ENCODE measurements at regions not wholly inside any gene's neighbourhood (a gene's known extent, or its start where the extent isn't known, plus 50 kb on each side); places are given as distances from the start of the nearest gene placed in this dataset.

DNA sequence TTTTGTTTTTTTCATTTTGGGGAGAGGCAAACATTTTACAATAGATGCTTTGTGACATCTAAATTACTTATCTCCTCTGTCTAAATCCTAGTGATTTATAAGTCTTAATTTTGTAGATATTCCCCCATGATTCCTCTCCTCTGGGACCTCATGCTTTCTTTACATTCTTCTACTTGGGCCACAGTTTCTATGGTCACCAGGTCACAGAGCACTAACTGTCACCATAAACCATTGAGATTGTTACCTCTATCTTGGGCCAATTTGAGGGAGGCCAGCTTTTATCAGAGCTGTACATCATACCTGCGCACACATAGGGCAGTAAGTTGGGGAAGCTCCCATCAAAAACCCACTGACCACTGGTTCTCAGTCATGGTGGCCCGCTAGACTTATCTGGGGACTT is 582.1 kb upstream of the SALL1 start:
- no peak for DNase-seq (ENCODE audit: low read depth in 1 of 2, low spot score in 1 of 2)
- H3K27me3 ChIP-seq (ENCODE audit: insufficient read depth, poor library complexity, severe bottlenecking): no peaks in the 10 kb centered on the region
- no peak overlapping the region for H3K27ac ChIP-seq (replicated peaks)
- TF ChIP-seq, protein P1, sequence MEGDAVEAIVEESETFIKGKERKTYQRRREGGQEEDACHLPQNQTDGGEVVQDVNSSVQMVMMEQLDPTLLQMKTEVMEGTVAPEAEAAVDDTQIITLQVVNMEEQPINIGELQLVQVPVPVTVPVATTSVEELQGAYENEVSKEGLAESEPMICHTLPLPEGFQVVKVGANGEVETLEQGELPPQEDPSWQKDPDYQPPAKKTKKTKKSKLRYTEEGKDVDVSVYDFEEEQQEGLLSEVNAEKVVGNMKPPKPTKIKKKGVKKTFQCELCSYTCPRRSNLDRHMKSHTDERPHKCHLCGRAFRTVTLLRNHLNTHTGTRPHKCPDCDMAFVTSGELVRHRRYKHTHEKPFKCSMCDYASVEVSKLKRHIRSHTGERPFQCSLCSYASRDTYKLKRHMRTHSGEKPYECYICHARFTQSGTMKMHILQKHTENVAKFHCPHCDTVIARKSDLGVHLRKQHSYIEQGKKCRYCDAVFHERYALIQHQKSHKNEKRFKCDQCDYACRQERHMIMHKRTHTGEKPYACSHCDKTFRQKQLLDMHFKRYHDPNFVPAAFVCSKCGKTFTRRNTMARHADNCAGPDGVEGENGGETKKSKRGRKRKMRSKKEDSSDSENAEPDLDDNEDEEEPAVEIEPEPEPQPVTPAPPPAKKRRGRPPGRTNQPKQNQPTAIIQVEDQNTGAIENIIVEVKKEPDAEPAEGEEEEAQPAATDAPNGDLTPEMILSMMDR (IDR thresholded peaks at IDR 0.05; ENCODE audit: insufficient read depth, low read length): no peak
- TF ChIP-seq POLR2AphosphoS5 (IDR thresholded peaks at IDR 0.05; ENCODE audit: low read depth) (no peak), GABPA (IDR thresholded peaks at IDR 0.05; ENCODE audit: low read depth) (no peak), SPI1 (IDR thresholded peaks at IDR 0.05; ENCODE audit: borderline replicate concordance, low read depth) (no peak)
- TF ChIP-seq, protein P2, sequence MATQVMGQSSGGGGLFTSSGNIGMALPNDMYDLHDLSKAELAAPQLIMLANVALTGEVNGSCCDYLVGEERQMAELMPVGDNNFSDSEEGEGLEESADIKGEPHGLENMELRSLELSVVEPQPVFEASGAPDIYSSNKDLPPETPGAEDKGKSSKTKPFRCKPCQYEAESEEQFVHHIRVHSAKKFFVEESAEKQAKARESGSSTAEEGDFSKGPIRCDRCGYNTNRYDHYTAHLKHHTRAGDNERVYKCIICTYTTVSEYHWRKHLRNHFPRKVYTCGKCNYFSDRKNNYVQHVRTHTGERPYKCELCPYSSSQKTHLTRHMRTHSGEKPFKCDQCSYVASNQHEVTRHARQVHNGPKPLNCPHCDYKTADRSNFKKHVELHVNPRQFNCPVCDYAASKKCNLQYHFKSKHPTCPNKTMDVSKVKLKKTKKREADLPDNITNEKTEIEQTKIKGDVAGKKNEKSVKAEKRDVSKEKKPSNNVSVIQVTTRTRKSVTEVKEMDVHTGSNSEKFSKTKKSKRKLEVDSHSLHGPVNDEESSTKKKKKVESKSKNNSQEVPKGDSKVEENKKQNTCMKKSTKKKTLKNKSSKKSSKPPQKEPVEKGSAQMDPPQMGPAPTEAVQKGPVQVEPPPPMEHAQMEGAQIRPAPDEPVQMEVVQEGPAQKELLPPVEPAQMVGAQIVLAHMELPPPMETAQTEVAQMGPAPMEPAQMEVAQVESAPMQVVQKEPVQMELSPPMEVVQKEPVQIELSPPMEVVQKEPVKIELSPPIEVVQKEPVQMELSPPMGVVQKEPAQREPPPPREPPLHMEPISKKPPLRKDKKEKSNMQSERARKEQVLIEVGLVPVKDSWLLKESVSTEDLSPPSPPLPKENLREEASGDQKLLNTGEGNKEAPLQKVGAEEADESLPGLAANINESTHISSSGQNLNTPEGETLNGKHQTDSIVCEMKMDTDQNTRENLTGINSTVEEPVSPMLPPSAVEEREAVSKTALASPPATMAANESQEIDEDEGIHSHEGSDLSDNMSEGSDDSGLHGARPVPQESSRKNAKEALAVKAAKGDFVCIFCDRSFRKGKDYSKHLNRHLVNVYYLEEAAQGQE (IDR thresholded peaks at IDR 0.05; ENCODE audit: insufficient replicate concordance, low read depth): no peak
- no peak overlapping the region for H3K4me3 ChIP-seq (replicated peaks; ENCODE audit: insufficient read depth, low read length)

DNA sequence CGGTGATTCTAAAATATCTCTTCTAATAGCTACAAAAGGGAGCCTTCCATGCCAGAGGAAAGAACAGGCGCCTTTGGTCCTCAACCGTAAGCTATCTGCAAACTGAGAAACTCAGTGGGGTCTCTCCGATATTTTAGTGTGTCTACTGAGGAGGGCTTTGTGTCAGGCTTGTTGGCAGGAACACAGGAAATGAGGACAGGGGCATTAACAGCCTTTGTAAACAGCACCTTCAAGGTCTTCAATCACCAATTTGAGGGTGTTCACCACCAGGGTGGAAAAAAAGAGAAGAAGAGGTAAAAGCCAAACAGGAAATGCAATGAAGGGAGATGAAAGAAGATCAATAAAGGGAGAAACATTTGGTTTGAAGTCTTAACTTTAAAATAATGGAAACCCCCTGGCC is 580.1 kb upstream of the SALL1 start:
- no peak for DNase-seq (ENCODE audit: low read depth in 1 of 2, low spot score in 1 of 2)
- TF ChIP-seq, protein P1 (IDR thresholded peaks at IDR 0.05; ENCODE audit: insufficient read depth, low read length): no peak
- TF ChIP-seq, protein P2 (IDR thresholded peaks at IDR 0.05; ENCODE audit: insufficient replicate concordance, low read depth): no peak
- TF ChIP-seq POLR2AphosphoS5 (IDR thresholded peaks at IDR 0.05; ENCODE audit: low read depth): no peak
- TF ChIP-seq GABPA (IDR thresholded peaks at IDR 0.05; ENCODE audit: low read depth): no peak
- no peaks in the 10 kb centered on the region for H3K27me3 ChIP-seq (ENCODE audit: insufficient read depth, poor library complexity, severe bottlenecking)
- H3K4me3 ChIP-seq (replicated peaks; ENCODE audit: insufficient read depth, low read length): no peak overlapping the region
- H3K27ac ChIP-seq (replicated peaks): no peak overlapping the region

GRCh38 chr16:51723036-51723724 is 572.1 kb upstream of the SALL1 start:
- H3K27ac ChIP-seq (replicated peaks): no peak overlapping the region
- TF ChIP-seq, protein P1 (IDR thresholded peaks at IDR 0.05; ENCODE audit: insufficient read depth, low read length): no peak
- no peak for TF ChIP-seq GABPA (IDR thresholded peaks at IDR 0.05; ENCODE audit: low read depth)
- TF ChIP-seq SPI1 (IDR thresholded peaks at IDR 0.05; ENCODE audit: borderline replicate concordance, low read depth): no peak
- TF ChIP-seq, protein P2 (IDR thresholded peaks at IDR 0.05; ENCODE audit: insufficient replicate concordance, low read depth): no peak
- no peak for TF ChIP-seq POLR2AphosphoS5 (IDR thresholded peaks at IDR 0.05; ENCODE audit: low read depth)
- peaks cover 11% of the 10 kb centered on the region for H3K27me3 ChIP-seq (ENCODE audit: insufficient read depth, poor library complexity, severe bottlenecking)
- H3K4me3 ChIP-seq (replicated peaks; ENCODE audit: insufficient read depth, low read length): no peak overlapping the region
- no peak for DNase-seq (ENCODE audit: low read depth in 1 of 2, low spot score in 1 of 2)

All from HL-60 (cell line).